ENCODE measurements at regions not wholly inside any gene's neighbourhood (a gene's known extent, or its start where the extent isn't known, plus 50 kb on each side); places are given as distances from the start of the nearest gene placed in this dataset.

- TF ChIP-seq CTCF (conservative IDR thresholded peaks at IDR 0.05; ENCODE audit: low read length) (no peak), EZH2phosphoT487 (IDR thresholded peaks at IDR 0.05; ENCODE audit: borderline replicate concordance, low read depth, low read length) (no peak)
Measured at GRCh38 chr18:51588616-51589015, 391.1 kb upstream of the MEX3C start.

All from OCI-LY7 (cell line).